Cardiac muscle cell (in vitro differentiated cells and primary cell): ENCODE measurements at regions not wholly inside any gene's neighbourhood (a gene's known extent, or its start where the extent isn't known, plus 50 kb on each side); places are given as distances from the start of the nearest gene placed in this dataset.

Source experiments
- DNase-seq, 2 donors: peaks; one replicate each; pipeline versions ENCODE4 v3.0.0 to v3.0.0-alpha.2; 2010 to 2017; ENCODE audit warnings: low read depth in 1 of 2, low spot score in 1 of 2
- H3K27ac ChIP-seq: fragments of 200-600 bp; sonication (generic); 2 replicates; pipeline ENCODE4 v1.5.1; 2016
- H3K27me3 ChIP-seq: fragments of 200-600 bp; sonication (generic); 2 replicates; pipeline ENCODE4 v1.6.0; 2016; ENCODE audit warnings: control low read depth
- H3K36me3 ChIP-seq: fragments of 200-600 bp; sonication (generic); 2 replicates; pipeline ENCODE4 v1.5.1; 2016; ENCODE audit warnings: control low read depth
- H3K4me1 ChIP-seq: fragments of 200-600 bp; sonication (generic); 2 replicates; pipeline ENCODE4 v1.8.1; 2017; ENCODE audit warnings: low read depth, mild to moderate bottlenecking, mixed run types
- H3K4me3 ChIP-seq: fragments of 200-600 bp; sonication (generic); 2 replicates; pipeline ENCODE4 v1.5.1; 2016; ENCODE audit warnings: mild to moderate bottlenecking
- H3K9me3 ChIP-seq: fragments of 200-600 bp; sonication (generic); 2 replicates; pipeline ENCODE4 v1.5.1; 2017; ENCODE audit warnings: low read depth, mild to moderate bottlenecking, control low read depth
- TF ChIP-seq, protein P1 (sequence below): IDR thresholded peaks from 2 replicates; pipeline ENCODE4 v1.5.1; 2012; ENCODE audit warnings: low read depth, mild to moderate bottlenecking, low read length

DNA sequence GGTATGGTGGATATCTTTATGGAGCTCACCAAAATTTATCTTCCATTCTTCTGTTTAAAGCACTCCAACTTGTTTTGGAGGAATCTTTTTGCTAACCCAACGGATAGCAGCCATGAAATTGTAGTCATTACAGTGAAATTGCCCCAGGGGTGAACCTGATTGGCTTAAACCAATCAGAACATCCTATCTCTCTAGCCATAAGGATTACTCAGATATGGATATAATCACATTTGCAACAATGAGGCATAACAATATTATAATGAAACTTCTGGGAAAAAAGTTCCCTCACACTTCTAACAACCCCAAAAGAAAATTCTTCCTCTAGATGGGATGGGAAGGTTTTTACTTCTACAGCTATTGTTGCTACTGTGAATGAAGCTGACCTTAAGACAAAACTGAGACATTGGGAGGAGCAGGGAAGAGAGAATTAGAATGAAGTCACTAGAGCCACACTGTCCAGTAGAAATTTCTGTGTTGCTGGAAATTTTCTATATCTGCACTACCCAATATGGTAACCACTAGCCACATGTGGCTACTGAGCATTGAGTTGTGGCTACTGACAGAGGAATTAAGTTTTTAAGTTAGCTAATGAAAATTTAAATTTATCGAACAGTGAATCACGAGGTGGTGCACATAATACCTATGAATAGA is 50.4 kb upstream of the ARHGAP21 start:
- Histone ChIP-seq H3K27me3 (no peaks in the 10 kb centered on the region), H3K9me3 (no peaks in the 10 kb centered on the region), H3K27ac (no peak overlapping the region), H3K4me3 (no peak overlapping the region), H3K36me3 (no peaks in the 10 kb centered on the region), H3K4me1 (no peaks in the 10 kb centered on the region)
- no peak for DNase-seq
- TF ChIP-seq, protein P1, sequence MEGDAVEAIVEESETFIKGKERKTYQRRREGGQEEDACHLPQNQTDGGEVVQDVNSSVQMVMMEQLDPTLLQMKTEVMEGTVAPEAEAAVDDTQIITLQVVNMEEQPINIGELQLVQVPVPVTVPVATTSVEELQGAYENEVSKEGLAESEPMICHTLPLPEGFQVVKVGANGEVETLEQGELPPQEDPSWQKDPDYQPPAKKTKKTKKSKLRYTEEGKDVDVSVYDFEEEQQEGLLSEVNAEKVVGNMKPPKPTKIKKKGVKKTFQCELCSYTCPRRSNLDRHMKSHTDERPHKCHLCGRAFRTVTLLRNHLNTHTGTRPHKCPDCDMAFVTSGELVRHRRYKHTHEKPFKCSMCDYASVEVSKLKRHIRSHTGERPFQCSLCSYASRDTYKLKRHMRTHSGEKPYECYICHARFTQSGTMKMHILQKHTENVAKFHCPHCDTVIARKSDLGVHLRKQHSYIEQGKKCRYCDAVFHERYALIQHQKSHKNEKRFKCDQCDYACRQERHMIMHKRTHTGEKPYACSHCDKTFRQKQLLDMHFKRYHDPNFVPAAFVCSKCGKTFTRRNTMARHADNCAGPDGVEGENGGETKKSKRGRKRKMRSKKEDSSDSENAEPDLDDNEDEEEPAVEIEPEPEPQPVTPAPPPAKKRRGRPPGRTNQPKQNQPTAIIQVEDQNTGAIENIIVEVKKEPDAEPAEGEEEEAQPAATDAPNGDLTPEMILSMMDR, result no peak
